ENCODE measurements at regions not wholly inside any gene's neighbourhood (a gene's known extent, or its start where the extent isn't known, plus 50 kb on each side); places are given as distances from the start of the nearest gene placed in this dataset.

DNA sequence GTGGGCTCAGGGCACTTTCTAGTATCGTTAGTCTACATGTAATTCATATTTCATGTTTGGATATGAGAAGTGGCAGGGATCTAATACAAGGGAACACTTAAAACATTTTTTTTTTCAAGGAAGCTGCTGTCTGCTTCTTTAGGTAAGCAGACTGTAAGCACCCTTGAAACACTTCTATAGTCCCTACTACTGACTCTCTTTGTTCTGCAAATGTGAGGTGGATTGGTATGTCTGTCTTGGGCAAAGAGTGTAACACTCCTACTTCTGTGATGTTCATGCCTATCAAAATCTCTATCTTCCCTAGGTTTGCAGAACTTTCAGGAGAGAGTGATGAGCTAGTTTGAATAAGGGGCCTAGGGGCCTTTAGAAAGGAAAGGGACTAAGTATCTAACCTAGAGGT, 93.9 kb downstream of the ZNF330 start:
- no peaks in the 10 kb centered on the region for H3K4me1 ChIP-seq
- no peaks in the 10 kb centered on the region for H3K27me3 ChIP-seq
- H3K36me3 ChIP-seq: no peaks in the 10 kb centered on the region
- no peaks in the 10 kb centered on the region for H3K9me3 ChIP-seq
- WGBS, 2 donors: 60 to 71% methylated on average over 1 of the region's 1 CpG
- DNase-seq (no peak), ATAC-seq (ENCODE audit: low FRiP score in 2 of 2) (no peak)
- H3K27ac ChIP-seq: no peak overlapping the region
- H3K4me3 ChIP-seq: no peak overlapping the region
- TF ChIP-seq POLR2AphosphoS5 (IDR thresholded peaks at IDR 0.05) (no peak), EP300 (IDR thresholded peaks at IDR 0.05) (no peak), POLR2A (IDR thresholded peaks at IDR 0.05) (no peak)
- TF ChIP-seq, protein P1, sequence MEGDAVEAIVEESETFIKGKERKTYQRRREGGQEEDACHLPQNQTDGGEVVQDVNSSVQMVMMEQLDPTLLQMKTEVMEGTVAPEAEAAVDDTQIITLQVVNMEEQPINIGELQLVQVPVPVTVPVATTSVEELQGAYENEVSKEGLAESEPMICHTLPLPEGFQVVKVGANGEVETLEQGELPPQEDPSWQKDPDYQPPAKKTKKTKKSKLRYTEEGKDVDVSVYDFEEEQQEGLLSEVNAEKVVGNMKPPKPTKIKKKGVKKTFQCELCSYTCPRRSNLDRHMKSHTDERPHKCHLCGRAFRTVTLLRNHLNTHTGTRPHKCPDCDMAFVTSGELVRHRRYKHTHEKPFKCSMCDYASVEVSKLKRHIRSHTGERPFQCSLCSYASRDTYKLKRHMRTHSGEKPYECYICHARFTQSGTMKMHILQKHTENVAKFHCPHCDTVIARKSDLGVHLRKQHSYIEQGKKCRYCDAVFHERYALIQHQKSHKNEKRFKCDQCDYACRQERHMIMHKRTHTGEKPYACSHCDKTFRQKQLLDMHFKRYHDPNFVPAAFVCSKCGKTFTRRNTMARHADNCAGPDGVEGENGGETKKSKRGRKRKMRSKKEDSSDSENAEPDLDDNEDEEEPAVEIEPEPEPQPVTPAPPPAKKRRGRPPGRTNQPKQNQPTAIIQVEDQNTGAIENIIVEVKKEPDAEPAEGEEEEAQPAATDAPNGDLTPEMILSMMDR (IDR thresholded peaks at IDR 0.05): no peak

DNA sequence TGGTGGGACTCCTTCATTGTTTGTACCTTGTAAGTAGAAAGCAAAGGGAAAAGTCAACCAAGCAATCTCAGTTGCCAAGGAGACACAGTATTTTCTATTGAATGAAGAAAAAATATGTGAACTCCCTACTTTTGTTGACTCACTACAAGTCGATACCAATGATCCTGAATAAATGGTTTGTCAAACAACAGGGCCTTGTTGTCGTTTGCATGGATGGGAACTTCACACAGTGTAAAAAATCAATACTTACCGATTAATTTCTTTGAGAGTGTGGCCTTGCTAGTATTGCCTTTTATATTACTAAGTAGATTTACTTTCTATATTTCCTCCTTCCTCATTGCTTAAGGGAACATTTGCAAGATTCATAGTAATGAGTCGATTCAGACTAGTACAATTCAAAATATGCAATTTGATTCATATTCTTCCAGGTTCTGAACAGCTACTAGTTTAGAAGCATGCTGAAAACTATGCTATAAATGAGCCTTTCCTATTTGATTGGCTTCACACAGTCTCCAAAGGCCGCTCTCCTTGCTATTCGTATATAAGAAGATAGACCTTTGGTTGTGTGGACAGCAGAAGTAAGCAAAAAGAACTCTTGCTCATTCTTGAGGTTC, 108.0 kb downstream of the ZNF330 start:
- TF ChIP-seq, protein P1 (IDR thresholded peaks at IDR 0.05): no peak
- no peak for TF ChIP-seq POLR2A (IDR thresholded peaks at IDR 0.05)
- TF ChIP-seq EP300 (IDR thresholded peaks at IDR 0.05): no peak
- TF ChIP-seq POLR2AphosphoS5 (IDR thresholded peaks at IDR 0.05): no peak
- no peak for ATAC-seq (ENCODE audit: low FRiP score in 2 of 2)
- Histone ChIP-seq H3K27ac (no peak overlapping the region), H3K4me3 (no peak overlapping the region), H3K9me3 (no peaks in the 10 kb centered on the region), H3K36me3 (no peaks in the 10 kb centered on the region), H3K4me1 (peaks cover 0 to 3% (median 0%) of the 10 kb centered on the region in 4 donors), H3K27me3 (no peaks in the 10 kb centered on the region)
- 83 to 85% methylated on average over 6 of the region's 6 CpGs for WGBS, 2 donors
- DNase-seq: no peak

DNA sequence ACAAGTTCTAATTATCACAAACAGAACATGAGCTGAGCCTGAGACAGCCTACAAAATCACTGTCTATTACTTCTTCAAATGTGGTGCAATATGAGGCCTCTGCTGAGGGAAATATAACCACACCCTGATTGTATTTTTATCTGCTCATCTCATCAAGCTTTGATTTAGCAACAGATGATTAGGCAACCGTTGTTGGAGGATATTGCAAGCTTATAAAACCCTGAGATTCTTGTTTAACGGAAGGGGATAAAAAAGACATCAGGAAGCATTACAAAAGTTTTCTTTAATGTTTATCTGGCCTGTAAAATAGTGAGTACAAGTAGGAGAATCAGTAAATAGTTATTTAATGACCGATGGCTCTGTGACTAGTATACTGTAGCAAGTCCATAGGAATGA, 108.5 kb downstream of the ZNF330 start:
- 46 to 51% methylated on average over 3 of the region's 3 CpGs for WGBS, 2 donors
- Histone ChIP-seq H3K4me1 (peaks cover 0 to 7% (median 0%) of the 10 kb centered on the region in 4 donors), H3K4me3 (no peak overlapping the region), H3K36me3 (no peaks in the 10 kb centered on the region), H3K9me3 (no peaks in the 10 kb centered on the region), H3K27me3 (no peaks in the 10 kb centered on the region), H3K27ac (peak overlapping the region in 1 of 4 donors; percentile 4)
- DNase-seq (no peak), ATAC-seq (ENCODE audit: low FRiP score in 2 of 2) (peak in 1 of 2 donors; percentile 88)
- TF ChIP-seq EP300 (IDR thresholded peaks at IDR 0.05) (peak in 2 of 4 donors; percentile 43 to 50), POLR2A (IDR thresholded peaks at IDR 0.05) (no peak), POLR2AphosphoS5 (IDR thresholded peaks at IDR 0.05) (peak in 1 of 2 donors; percentile 49)
- TF ChIP-seq, protein P1 (IDR thresholded peaks at IDR 0.05): no peak

DNA sequence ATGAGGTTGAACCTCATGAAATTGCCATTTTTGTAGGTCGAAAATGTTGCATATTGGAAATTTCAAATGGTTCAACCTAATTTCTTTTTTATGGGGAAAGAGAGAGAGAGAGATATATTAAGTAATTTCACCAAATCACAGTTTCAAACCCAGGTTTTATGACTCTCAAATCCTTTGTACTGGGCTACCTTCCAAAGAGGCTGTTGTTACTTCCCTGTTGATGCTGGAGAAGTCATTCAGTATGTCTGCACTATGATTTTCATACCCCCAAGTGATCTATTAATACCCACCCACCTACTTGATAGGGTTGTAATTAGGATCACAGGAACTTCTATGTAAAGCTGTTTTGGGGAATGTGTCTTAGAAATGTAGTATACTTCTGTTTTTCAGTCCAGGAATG, 109.9 kb downstream of the ZNF330 start:
- no peaks in the 10 kb centered on the region for H3K9me3 ChIP-seq
- WGBS, 2 donors: 74 to 83% methylated on average over 1 of the region's 1 CpG
- no peaks in the 10 kb centered on the region for H3K36me3 ChIP-seq
- H3K27me3 ChIP-seq: no peaks in the 10 kb centered on the region
- H3K4me3 ChIP-seq: no peak overlapping the region
- ATAC-seq (ENCODE audit: low FRiP score in 2 of 2) (no peak), DNase-seq (no peak)
- H3K4me1 ChIP-seq: peaks cover 0 to 7% (median 0%) of the 10 kb centered on the region in 4 donors
- H3K27ac ChIP-seq: no peak overlapping the region
- TF ChIP-seq, protein P1 (IDR thresholded peaks at IDR 0.05): no peak
